ENCODE measurements at regions not wholly inside any gene's neighbourhood (a gene's known extent, or its start where the extent isn't known, plus 50 kb on each side); places are given as distances from the start of the nearest gene placed in this dataset.

DNA sequence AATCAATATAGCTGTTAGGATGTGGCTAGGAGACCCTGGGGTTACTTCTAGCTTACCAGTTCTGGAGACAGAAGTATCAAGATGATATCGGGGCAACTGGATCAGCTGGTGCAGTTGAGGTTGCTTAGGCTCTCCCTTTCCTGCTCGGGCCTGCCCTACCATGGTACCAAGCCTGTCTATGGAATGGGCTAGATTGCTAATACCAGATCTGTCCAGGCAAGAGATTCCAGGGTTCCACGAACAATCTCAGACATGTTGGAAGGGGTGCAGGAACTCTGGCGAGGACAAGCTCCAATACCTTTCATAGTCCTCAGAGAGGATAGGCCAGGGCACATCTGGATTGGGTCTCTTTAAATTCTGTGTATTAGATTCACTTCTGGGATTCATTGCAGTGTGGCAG lies 53.8 kb downstream of the ADM start:
- no peak for DNase-seq

- no peak for DNase-seq
Observed at GRCh38 chr11:10359171-10359570, 54.3 kb downstream of the ADM start.

DNA sequence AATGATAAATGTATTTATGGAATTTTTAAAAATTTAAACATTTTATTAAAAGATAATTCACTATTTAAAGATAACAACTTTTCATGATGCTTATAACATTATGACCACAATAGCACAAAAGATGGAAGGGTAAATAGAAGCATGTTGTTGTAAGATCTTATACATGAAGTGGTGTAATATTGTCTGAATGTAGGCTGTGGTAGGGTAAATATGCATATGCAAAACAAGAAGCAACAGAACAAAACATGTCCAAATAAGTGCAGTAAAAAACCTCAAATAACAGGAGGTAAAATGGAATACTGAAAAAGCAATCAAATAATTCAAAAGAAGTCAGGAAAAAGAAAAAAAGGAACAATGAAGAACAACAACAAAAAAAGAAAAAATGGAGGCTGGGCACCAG lies 56.0 kb downstream of the ADM start:
- no peak for DNase-seq

GRCh38 chr11:10365045-10365444 lies 60.2 kb downstream of the ADM start:
- DNase-seq = no peak

DNA sequence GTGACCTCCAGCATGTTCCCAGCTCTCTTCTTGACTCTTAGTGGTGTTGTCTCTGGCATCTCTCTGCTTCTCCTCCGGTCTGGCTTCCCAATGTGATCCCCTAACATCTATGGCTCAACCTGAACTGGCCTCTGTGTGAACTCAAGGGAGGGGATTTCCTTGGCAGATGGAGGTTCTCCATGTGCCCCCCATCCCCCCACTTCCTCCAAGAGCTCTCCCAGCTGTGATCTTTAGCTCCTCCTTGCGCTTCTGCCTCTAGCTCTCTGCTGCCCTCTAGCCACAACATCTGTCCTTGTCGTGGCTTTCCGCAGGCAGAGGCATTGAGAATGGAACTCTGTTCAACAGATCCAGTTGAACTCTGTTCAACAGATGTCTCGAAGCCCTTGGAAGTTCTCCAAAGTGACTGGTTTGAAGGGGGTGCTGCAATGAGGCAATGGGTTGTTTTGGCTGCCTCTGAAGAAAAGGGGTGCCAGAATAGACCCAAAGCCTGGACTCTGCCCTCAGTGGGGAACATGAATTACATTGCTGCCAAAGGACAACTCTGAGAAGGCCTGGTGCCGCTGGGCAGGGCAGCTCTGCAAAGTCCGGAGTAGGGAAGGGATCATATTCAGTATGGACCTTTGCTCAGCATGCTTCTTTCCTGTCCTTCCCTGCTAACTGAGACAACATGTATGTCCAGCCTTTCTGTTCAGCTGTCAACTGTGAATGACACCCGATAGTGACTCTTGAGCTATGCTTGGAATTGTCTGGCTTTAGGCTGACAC lies 61.9 kb downstream of the ADM start:
- peak; percentile 92 to 96 for DNase-seq

DNA sequence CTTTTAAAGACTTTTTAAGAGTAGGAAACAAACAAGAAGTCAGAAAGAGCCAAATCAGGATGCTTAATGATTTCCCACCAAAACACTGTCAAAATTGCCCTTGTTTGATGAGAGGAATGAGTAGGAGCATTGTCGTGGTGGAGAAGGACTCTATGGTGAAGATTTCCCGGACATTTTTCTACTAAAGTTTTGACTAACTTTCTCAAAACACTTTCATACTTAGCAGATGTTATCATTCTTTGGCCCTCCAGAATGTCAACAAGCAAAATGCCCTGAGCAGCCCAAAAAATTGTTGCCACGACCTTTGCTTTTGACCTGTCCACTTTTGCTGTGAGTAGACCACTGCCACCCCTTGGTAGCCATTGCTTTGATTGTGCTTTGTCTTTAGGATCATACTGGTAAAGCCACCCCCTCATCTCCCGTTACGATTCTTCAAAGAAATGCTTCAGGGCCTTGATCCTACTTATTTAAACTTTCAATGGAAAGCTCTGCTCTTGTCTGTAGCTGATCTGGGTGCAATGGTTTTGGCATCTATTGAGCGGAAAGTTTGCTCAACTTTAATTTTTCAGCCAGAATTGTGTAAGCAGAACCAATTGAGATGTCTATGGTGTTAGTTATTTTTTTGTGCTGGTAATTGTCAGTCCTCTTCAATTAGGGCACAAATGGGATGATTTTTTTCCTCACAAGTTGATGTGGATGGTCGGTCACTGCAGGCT lies 67.2 kb downstream of the ADM start:
- DNase-seq = no peak

DNA sequence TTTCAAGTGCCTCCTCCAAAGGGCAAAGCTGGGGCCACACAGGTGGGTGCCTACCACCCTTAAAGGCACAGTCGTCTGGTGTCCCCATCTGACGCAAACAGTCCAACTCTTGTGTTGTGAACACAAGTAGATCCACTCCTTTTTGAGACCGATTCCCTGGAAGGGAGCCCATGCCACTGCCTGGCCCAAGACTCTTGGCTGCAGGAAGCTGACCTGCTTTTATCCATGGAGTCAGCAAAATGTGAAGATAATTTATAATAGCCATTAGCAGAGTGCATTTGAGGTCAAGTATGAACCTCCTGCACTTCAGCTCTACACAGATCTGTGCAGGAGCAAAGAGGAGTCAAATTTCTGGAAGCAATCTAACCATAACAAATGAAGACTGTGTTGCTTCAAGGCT lies 68.5 kb downstream of the ADM start:
- peak in 1 of 2 experiments; percentile 17 for DNase-seq

DNA sequence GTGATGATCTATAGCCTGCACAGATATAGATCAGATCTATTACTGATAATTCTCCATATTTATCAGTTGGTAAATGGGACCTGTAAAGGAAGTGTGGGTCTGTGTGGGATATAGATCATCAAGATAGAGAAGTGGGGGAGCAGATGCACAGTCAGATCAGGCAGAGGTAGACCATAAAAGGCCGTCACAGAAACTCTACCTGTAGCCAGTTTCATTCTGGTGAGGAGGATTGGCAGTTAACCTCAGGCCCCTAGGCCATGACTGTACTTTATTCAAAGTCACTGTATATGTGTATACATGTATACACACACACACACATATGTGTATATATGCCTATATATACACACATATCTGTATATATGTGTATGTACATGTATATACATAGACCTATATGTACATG lies 69.1 kb downstream of the ADM start:
- DNase-seq = no peak

DNA sequence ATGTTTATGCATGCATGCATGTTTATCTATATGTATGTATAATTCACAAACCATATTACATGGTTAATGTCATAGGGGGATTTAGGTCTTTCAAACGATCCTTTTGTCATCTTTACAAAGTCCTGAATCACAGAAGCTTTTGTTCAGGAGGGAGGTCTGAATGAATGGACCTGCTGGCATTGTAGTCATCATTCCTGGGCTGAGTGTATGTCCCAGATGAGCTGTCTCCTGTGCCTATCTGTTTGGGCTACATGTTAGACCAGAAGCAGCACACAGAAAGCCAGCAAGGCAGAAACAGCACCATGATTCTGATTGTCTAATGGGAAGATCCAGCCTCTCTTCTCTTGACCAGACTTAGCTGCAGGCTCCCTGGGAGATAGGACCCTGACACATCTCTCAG lies 69.5 kb downstream of the ADM start:
- DNase-seq = no peak

- DNase-seq = no peak
Observed at GRCh38 chr11:10375280-10375971, 70.6 kb downstream of the ADM start.

- DNase-seq = no peak
Observed at GRCh38 chr11:10376061-10376460, 71.2 kb downstream of the ADM start.

- no peak for DNase-seq
Observed at GRCh38 chr11:10377183-10377582, 72.3 kb downstream of the ADM start.

- DNase-seq = no peak
Observed at GRCh38 chr11:10378362-10378761, 73.5 kb downstream of the ADM start.

GRCh38 chr11:10379022-10379421 lies 74.1 kb downstream of the ADM start:
- no peak for DNase-seq

GRCh38 chr11:10379426-10379825 lies 74.6 kb downstream of the ADM start:
- no peak for DNase-seq

GRCh38 chr11:10379871-10380568 lies 75.0 kb upstream of the AMPD3 start:
- DNase-seq = no peak

DNA sequence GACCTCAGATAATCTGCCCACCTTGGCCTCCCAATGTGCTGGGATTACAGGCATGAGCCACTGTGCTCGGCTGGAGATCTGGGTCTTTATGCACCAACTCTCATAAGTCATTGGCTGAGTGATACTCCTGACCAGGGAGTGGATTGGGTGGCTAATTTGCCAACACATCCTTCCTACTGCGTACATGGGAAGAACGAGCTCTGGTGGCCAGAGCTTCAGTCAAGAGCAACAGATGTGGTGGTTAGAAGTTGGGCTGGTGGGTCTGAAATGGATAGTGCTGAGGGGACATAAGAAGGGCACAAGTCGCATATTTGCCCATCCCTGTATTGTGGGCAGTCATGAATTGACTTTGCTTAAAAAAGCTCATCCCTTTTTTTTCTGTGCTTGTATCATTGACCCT lies 74.1 kb upstream of the AMPD3 start:
- DNase-seq = no peak

DNA sequence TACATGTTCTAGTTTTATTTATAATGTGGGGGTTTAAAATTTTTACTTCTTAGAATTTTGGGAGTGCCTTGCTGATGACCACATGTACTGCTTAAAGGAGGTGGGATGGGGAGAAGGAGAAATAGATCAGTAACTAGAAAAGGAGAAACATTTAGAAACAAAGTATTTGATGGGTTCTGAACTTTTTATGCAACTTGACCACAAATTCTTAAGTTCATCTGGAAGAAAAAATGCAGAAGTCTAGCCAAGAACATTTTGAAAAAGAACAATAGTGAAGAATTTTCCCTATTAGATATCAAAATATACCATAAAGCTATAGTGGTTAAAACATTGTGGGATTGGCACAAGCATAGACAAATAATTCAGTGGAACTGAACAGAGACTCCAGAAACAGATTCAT lies 73.3 kb upstream of the AMPD3 start:
- DNase-seq = no peak

DNA sequence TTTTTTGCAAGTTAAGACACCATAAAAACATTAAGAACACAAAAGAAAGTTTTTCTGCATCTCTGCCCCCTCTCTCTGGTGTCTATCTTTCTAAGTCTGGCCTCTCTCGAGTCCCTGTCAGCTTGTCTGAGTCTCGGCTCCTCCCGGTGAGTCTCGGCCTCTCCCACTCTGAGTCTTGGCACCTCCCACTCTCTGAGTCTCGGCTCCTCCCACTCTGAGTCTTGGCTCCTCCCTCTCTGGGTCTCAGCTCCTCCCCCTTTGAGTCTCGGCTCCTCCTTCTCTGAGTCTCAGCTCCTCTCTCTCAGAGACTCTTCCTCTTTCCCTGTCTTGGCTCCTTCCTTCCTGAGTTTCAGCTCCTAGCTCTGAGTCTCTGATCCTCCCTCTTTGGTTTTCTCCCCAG lies 72.5 kb upstream of the AMPD3 start:
- no peak for DNase-seq

- no peak for DNase-seq
Observed at GRCh38 chr11:10385696-10386095, 69.4 kb upstream of the AMPD3 start.

DNA sequence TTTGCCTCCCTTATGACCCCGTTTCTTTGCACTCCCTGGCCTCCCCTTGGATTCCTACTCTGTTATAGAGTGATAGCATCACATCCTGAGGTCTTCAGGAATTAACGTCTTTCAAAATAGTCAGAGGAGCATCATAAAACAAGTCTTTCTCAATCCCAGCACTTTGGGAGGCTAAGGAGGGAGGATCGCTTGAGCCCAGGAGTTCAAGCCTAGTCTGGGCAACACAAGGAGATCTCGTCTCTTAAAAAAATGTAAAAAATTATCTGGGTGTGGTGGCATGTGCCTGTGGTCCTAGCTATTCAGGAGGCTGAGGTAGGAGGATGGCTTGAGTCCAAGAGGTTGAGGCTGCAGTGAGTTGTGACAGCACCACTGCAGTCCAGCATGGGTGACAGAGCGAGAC lies 68.7 kb upstream of the AMPD3 start:
- DNase-seq = no peak

DNA sequence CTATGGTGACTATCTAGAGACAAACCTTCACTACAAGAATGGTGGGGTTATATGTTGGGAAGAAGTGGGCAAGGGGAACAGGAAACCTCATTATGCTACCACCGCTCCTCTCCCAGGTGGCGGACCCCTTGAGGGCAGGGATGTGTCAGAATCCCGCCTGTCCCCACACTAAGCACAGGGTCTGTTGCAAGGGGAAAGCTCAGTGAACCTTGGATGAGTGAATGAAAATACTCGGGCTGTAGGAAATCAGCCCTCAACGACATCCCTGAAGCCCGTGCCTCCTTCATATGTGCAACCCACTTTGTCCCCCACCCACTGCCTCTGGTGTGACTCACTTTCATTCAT lies 68.2 kb upstream of the AMPD3 start:
- no peak for DNase-seq

All from NCI-H524 (cell line).